OCI-LY1 (cell line): ENCODE measurements at regions not wholly inside any gene's neighbourhood (a gene's known extent, or its start where the extent isn't known, plus 50 kb on each side); places are given as distances from the start of the nearest gene placed in this dataset.

Experiments
- CTCF ChIP-seq: fragments of 200-600 bp; sonication (generic), shearing (Covaris generic); IDR thresholded peaks from 2 replicates; pipeline ENCODE4 v1.5.1; 2017; ENCODE audit warnings: mild to moderate bottlenecking, antibody characterized with exemption, low read length, moderate library complexity, mixed read lengths
- EZH2 ChIP-seq: fragments of 200-600 bp; sonication (generic), shearing (Covaris generic); IDR thresholded peaks from 2 replicates; pipeline ENCODE4 v1.8.0; 2017; ENCODE audit warnings: borderline replicate concordance, mixed run types, mild to moderate bottlenecking, antibody characterized with exemption, low read length, moderate library complexity, mixed read lengths

- TF ChIP-seq CTCF (no peak), EZH2 (no peak)
Observed at GRCh38 chr5:86170194-86170593, 447.5 kb upstream of the COX7C start.
